IMR-90 (cell line): ENCODE measurements at regions not wholly inside any gene's neighbourhood (a gene's known extent, or its start where the extent isn't known, plus 50 kb on each side); places are given as distances from the start of the nearest gene placed in this dataset.

Experiments
- ATAC-seq: fragments of 200-7000 bp; cut with Tn5 transposase; 2 replicates; pipeline ENCODE4 v1.9.1; 2020; ENCODE audit warnings: low read depth, mild to moderate bottlenecking, moderate library complexity
- BruUV-seq: library from RNA; stranded (reverse); fragments of 400-500 nt; replicated peaks from 2 replicates; lab custom pipeline; 2021; lab: Mats Ljungman, UMichigan
- CTCF ChIA-PET: fragments of 300-600 bp; formaldehyde crosslinking; extraction: SDS; loops from one replicate; lab custom pipeline; 2021; ENCODE audit warnings: antibody characterized with exemption; lab: Yijun Ruan, JAX
- POLR2A ChIA-PET: fragments of 300-600 bp; sonication (Branson Sonifier 250); formaldehyde crosslinking; loops from one replicate; lab custom pipeline; 2022; ENCODE audit warnings: antibody characterized with exemption; ENCODE audit not compliant: unreplicated experiment; lab: Charles Lee
- DNase-seq: peaks from one replicate; pipeline ENCODE4 v3.0.0; 2013
- H2AFZ ChIP-seq: replicated peaks from 2 replicates; pipeline ENCODE3; 2013; ENCODE audit warnings: low read length, mild to moderate bottlenecking; ENCODE audit not compliant: poor library complexity
- H2AK5ac ChIP-seq: 2 replicates; pipeline ENCODE4 v1.6.1; 2013; ENCODE audit warnings: low read depth, low read length, inconsistent platforms
- H2AK9ac ChIP-seq: replicated peaks from 2 replicates; pipeline ENCODE3; 2013; ENCODE audit warnings: mild to moderate bottlenecking, low read depth, low read length, moderate library complexity; ENCODE audit not compliant: poor library complexity
- H2BK120ac ChIP-seq: 2 replicates; pipeline ENCODE4 v1.6.1; 2013; ENCODE audit warnings: low read depth, low read length, inconsistent platforms
- H2BK15ac ChIP-seq: 3 replicates; pipeline ENCODE4 v1.6.1; 2013; ENCODE audit warnings: low read depth, low read length, inconsistent platforms
- H2BK20ac ChIP-seq: 2 replicates; pipeline ENCODE4 v1.6.1; 2013; ENCODE audit warnings: low read depth, mild to moderate bottlenecking, inconsistent platforms, low read length, moderate library complexity
- H2BK5ac ChIP-seq: 2 replicates; pipeline ENCODE4 v1.6.1; 2013; ENCODE audit warnings: mild to moderate bottlenecking, low read depth, low read length, inconsistent platforms; ENCODE audit not compliant: poor library complexity, severe bottlenecking
- H3K14ac ChIP-seq: replicated peaks from 2 replicates; pipeline ENCODE4 v1.6.1; 2013; ENCODE audit warnings: low read depth, low read length, inconsistent platforms
- H3K18ac ChIP-seq: 2 replicates; pipeline ENCODE4 v1.6.1; 2013; ENCODE audit warnings: low read depth, low read length, control low read depth
- H3K23ac ChIP-seq: 2 replicates; pipeline ENCODE4 v1.6.1; 2013; ENCODE audit warnings: low read depth, low read length, inconsistent platforms
- H3K27ac ChIP-seq: 2 replicates; pipeline ENCODE4 v1.5.1; 2013; ENCODE audit warnings: mild to moderate bottlenecking, control low read depth, low read length; ENCODE audit not compliant: insufficient read depth
- H3K27me3 ChIP-seq: 2 replicates; pipeline ENCODE4 v1.6.1; 2013; ENCODE audit warnings: low read length; ENCODE audit not compliant: control insufficient read depth, insufficient read depth
- H3K36me3 ChIP-seq: 2 replicates; pipeline ENCODE4 v1.6.1; 2013; ENCODE audit warnings: low read length, mixed read lengths; ENCODE audit not compliant: control insufficient read depth, insufficient read depth
- H3K4ac ChIP-seq: 2 replicates; pipeline ENCODE4 v1.6.1; 2013; ENCODE audit warnings: low read depth, low read length, inconsistent platforms
- H3K4me1 ChIP-seq: 2 replicates; pipeline ENCODE4 v1.6.1; 2013; ENCODE audit warnings: low read length, mixed read lengths; ENCODE audit not compliant: control insufficient read depth, insufficient read depth
- H3K4me2 ChIP-seq: 2 replicates; pipeline ENCODE4 v1.6.1; 2013; ENCODE audit warnings: low read depth, mild to moderate bottlenecking, control low read depth, low read length, moderate library complexity
- H3K4me3 ChIP-seq: 2 replicates; pipeline ENCODE4 v1.5.1; 2013; ENCODE audit warnings: low read depth, mild to moderate bottlenecking, control low read depth, low read length, moderate library complexity; ENCODE audit not compliant: insufficient read depth
- H3K56ac ChIP-seq: 2 replicates; pipeline ENCODE4 v1.6.1; 2013; ENCODE audit warnings: low read length, inconsistent platforms; ENCODE audit not compliant: insufficient read depth; ENCODE audit errors: extremely low read depth
- H3K79me1 ChIP-seq, 2 experiments: 2 replicates each; pipeline ENCODE4 v1.6.1; 2013; ENCODE audit warnings: low read length in 2 of 2, inconsistent platforms in 1 of 2, low read depth in 1 of 2
- H3K9ac ChIP-seq: 2 replicates; pipeline ENCODE4 v1.6.1; 2013; ENCODE audit warnings: low read depth, low read length, control low read depth
- H3K9me1 ChIP-seq: 2 replicates; pipeline ENCODE4 v1.6.1; 2013; ENCODE audit warnings: low read length, inconsistent platforms; ENCODE audit not compliant: insufficient read depth
- H3K9me3 ChIP-seq: 2 replicates; pipeline ENCODE4 v1.6.1; 2013; ENCODE audit warnings: low read length; ENCODE audit not compliant: control insufficient read depth, insufficient read depth
- H4K20me1 ChIP-seq: 2 replicates; pipeline ENCODE4 v1.6.1; 2013; ENCODE audit warnings: low read length, inconsistent platforms; ENCODE audit not compliant: insufficient read depth
- H4K5ac ChIP-seq: 2 replicates; pipeline ENCODE4 v1.6.1; 2013; ENCODE audit warnings: mild to moderate bottlenecking, low read depth, low read length, control low read depth
- H4K8ac ChIP-seq, 2 experiments: 2 replicates each; pipeline ENCODE4 v1.6.1; 2013; ENCODE audit warnings: low read depth in 2 of 2, low read length in 2 of 2, control low read depth in 1 of 2, inconsistent platforms in 1 of 2
- H4K91ac ChIP-seq: 2 replicates; pipeline ENCODE4 v1.6.1; 2013; ENCODE audit warnings: low read depth, low read length, inconsistent platforms; ENCODE audit not compliant: insufficient read depth
- BHLHE40 ChIP-seq: fragments of 150-350 bp; IDR thresholded peaks from 2 replicates; pipeline ENCODE4 v1.6.1; 2016; ENCODE audit warnings: mild to moderate bottlenecking, low read depth, low read length
- CEBPB ChIP-seq: IDR thresholded peaks from 2 replicates; pipeline ENCODE4 v1.6.1; 2012; ENCODE audit warnings: low read depth, low read length, improper control_type of control experiment
- CHD1 ChIP-seq: IDR thresholded peaks from 2 replicates; pipeline ENCODE4 v1.6.1; 2012; ENCODE audit warnings: low read depth, low read length, improper control_type of control experiment
- FOS ChIP-seq: fragments of 150-350 bp; IDR thresholded peaks from 2 replicates; pipeline ENCODE4 v1.6.1; 2016; ENCODE audit warnings: low read depth, low read length
- MAZ ChIP-seq: IDR thresholded peaks from 2 replicates; pipeline ENCODE4 v1.6.1; 2012; ENCODE audit warnings: low read depth, mild to moderate bottlenecking, low read length, improper control_type of control experiment, moderate library complexity, borderline replicate concordance
- NFE2L2 ChIP-seq: fragments of 150-350 bp; IDR thresholded peaks from 2 replicates; pipeline ENCODE4 v1.6.1; 2016; ENCODE audit warnings: low read depth, mild to moderate bottlenecking, low read length
- POLR2A ChIP-seq: IDR thresholded peaks from 2 replicates; pipeline ENCODE4 v1.6.1; 2012; ENCODE audit warnings: mild to moderate bottlenecking, low read depth, low read length
- RAD21 ChIP-seq: IDR thresholded peaks from 2 replicates; pipeline ENCODE4 v1.6.1; 2012; ENCODE audit warnings: low read length, improper control_type of control experiment
- RCOR1 ChIP-seq: IDR thresholded peaks from 2 replicates; pipeline ENCODE4 v1.6.1; 2012; ENCODE audit warnings: mild to moderate bottlenecking, low read length, improper control_type of control experiment; ENCODE audit not compliant: insufficient replicate concordance
- RFX5 ChIP-seq: IDR thresholded peaks from 2 replicates; pipeline ENCODE4 v1.8.0; 2012; ENCODE audit warnings: low read depth, mild to moderate bottlenecking, low read length, moderate library complexity
- SMC3 ChIP-seq: fragments of 150-350 bp; IDR thresholded peaks from 2 replicates; pipeline ENCODE4 v1.6.1; 2016; ENCODE audit warnings: low read depth, mild to moderate bottlenecking, antibody characterized with exemption, low read length, moderate library complexity
- WGBS, 2 experiments: methylation state at CpG; one replicate each; pipeline versions ENCODE4 v1.1.5 to v1.1.7; 2013; ENCODE audit warnings: missing lambda C conversion rate in 2 of 2; ENCODE audit not compliant: insufficient read length in 1 of 2; ENCODE audit errors: extremely low coverage in 2 of 2; 5-methylcytosine and 5-hydroxymethylcytosine counted together
- dilution Hi-C: fragments of 300-500 bp; cut with HindIII; formaldehyde crosslinking; loops from one replicate; pipeline ENCODE4 v1.14.3; 2018; ENCODE audit warnings: low sequenced_read_pairs; ENCODE audit not compliant: unreplicated experiment
- in situ Hi-C: fragments of 300-500 bp; cut with MboI; formaldehyde crosslinking; loops from 3 replicates; pipeline ENCODE4 v1.14.3; 2019; ENCODE audit warnings: low sequenced_read_pairs, inconsistent platforms, mixed read lengths
- intact Hi-C: fragments of 100-400 bp; cut with micrococcal nuclease; formaldehyde crosslinking; loops from 2 replicates; pipeline ENCODE4 v1.10.0; 2022
- TF ChIP-seq, protein P1 (sequence below): conservative IDR thresholded peaks from 2 replicates; pipeline ENCODE4 v1.5.1; 2012; ENCODE audit warnings: mild to moderate bottlenecking, low read depth, low read length, improper control_type of control experiment
- TF ChIP-seq, protein P2 (sequence below): fragments of 150-350 bp; IDR thresholded peaks from 2 replicates; pipeline ENCODE4 v1.6.1; 2016; ENCODE audit warnings: low read depth, mild to moderate bottlenecking, low read length, moderate library complexity, borderline replicate concordance
- TF ChIP-seq, protein P3 (sequence below): fragments of 150-350 bp; IDR thresholded peaks from 2 replicates; pipeline ENCODE4 v1.6.1; 2017; ENCODE audit warnings: mild to moderate bottlenecking, antibody characterized with exemption, low read length, low read depth

DNA sequence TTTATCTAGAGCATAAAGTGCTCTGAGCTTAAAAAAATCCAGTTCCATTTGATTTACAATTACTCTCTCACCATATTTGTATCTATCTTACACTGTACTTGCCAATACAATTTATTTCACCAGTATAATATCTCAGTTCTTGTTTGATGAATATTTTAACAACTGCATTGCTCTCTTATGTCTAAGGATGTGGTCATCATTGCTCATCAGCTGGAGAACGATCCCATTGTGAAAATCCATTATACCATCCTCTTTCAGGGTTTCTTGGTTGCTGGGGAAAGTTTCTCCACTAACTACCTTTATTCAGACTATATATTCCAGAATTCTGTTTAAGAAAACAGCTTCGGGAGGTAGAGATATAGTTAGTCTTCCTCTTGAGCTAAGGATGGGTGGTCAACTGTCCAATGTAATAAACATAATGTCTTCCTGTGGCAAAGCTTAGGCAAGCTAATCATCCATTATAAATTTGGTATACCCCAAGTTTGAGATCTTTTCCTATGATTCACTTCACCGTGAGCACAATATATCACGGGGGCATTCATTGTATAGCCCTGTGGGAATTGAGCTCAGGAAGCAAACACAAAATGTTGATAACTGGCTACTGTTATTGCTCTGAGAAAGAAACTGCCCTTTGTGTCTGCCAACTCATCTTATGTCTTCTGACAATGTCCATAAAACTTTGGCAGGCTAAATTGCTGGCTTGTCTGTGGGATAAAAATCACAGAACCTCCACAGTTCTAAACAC, 2361.9 kb downstream of the ARAP2 start:
- dilution Hi-C loops (no loop called here), intact Hi-C loops (no loop called here), in situ Hi-C loops (no loop called here)
- H3K36me3 ChIP-seq, result no peaks in the 10 kb centered on the region
- no peak overlapping the region for H3K56ac ChIP-seq
- H2BK5ac ChIP-seq, result no peak overlapping the region
- CTCF ChIA-PET, result interaction anchor here (1.8 kb wide), 1 partner anchor 10 kb away, joined by 4 read pairs; no protein-coding TSS in a partner anchor
- no peak overlapping the region for H2AK9ac ChIP-seq
- no CpG with 5 or more reads among the region's 4 CpGs for WGBS, 2 experiments
- no peak overlapping the region for H4K91ac ChIP-seq
- H3K23ac ChIP-seq, result no peak overlapping the region
- DNase-seq, result no peak
- H3K4me3 ChIP-seq, result no peak overlapping the region
- H4K5ac ChIP-seq, result no peak overlapping the region
- H3K4ac ChIP-seq, result no peak overlapping the region
- H3K27me3 ChIP-seq, result no peaks in the 10 kb centered on the region
- no peaks in the 10 kb centered on the region for H3K79me1 ChIP-seq
- H3K14ac ChIP-seq, result no peak overlapping the region
- POLR2A ChIA-PET, result no interaction called here
- H4K8ac ChIP-seq, result no peak overlapping the region
- TF ChIP-seq SMC3, result no peak
- TF ChIP-seq RCOR1, result no peak
- TF ChIP-seq, protein P1, sequence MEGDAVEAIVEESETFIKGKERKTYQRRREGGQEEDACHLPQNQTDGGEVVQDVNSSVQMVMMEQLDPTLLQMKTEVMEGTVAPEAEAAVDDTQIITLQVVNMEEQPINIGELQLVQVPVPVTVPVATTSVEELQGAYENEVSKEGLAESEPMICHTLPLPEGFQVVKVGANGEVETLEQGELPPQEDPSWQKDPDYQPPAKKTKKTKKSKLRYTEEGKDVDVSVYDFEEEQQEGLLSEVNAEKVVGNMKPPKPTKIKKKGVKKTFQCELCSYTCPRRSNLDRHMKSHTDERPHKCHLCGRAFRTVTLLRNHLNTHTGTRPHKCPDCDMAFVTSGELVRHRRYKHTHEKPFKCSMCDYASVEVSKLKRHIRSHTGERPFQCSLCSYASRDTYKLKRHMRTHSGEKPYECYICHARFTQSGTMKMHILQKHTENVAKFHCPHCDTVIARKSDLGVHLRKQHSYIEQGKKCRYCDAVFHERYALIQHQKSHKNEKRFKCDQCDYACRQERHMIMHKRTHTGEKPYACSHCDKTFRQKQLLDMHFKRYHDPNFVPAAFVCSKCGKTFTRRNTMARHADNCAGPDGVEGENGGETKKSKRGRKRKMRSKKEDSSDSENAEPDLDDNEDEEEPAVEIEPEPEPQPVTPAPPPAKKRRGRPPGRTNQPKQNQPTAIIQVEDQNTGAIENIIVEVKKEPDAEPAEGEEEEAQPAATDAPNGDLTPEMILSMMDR, result no peak
- no peak for TF ChIP-seq POLR2A
- TF ChIP-seq, protein P2, sequence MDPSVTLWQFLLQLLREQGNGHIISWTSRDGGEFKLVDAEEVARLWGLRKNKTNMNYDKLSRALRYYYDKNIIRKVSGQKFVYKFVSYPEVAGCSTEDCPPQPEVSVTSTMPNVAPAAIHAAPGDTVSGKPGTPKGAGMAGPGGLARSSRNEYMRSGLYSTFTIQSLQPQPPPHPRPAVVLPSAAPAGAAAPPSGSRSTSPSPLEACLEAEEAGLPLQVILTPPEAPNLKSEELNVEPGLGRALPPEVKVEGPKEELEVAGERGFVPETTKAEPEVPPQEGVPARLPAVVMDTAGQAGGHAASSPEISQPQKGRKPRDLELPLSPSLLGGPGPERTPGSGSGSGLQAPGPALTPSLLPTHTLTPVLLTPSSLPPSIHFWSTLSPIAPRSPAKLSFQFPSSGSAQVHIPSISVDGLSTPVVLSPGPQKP, result no peak
- no peak for TF ChIP-seq RFX5
- TF ChIP-seq MAZ, result no peak
- TF ChIP-seq CHD1, result no peak
- TF ChIP-seq BHLHE40, result no peak
- TF ChIP-seq, protein P3, sequence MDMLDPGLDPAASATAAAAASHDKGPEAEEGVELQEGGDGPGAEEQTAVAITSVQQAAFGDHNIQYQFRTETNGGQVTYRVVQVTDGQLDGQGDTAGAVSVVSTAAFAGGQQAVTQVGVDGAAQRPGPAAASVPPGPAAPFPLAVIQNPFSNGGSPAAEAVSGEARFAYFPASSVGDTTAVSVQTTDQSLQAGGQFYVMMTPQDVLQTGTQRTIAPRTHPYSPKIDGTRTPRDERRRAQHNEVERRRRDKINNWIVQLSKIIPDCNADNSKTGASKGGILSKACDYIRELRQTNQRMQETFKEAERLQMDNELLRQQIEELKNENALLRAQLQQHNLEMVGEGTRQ, result no peak
- TF ChIP-seq NFE2L2, result no peak
- TF ChIP-seq CEBPB, result no peak
- TF ChIP-seq FOS, result no peak
- TF ChIP-seq RAD21, result no peak
- H3K9me3 ChIP-seq, result no peaks in the 10 kb centered on the region
- no TSS peak for BruUV-seq
- H4K20me1 ChIP-seq, result no peaks in the 10 kb centered on the region
- H3K18ac ChIP-seq, result no peak overlapping the region
- H3K4me2 ChIP-seq, result no peak overlapping the region
- no peak overlapping the region for H2BK15ac ChIP-seq
- no peak overlapping the region for H2AFZ ChIP-seq
- H2BK20ac ChIP-seq, result no peak overlapping the region
- no peak overlapping the region for H2AK5ac ChIP-seq
- H3K4me1 ChIP-seq, result no peaks in the 10 kb centered on the region
- ATAC-seq, result no peak
- no peak overlapping the region for H2BK120ac ChIP-seq
- no peak overlapping the region for H3K27ac ChIP-seq
- H3K9me1 ChIP-seq, result no peaks in the 10 kb centered on the region
- no peak overlapping the region for H3K9ac ChIP-seq
